ENCODE measurements at regions not wholly inside any gene's neighbourhood (a gene's known extent, or its start where the extent isn't known, plus 50 kb on each side); places are given as distances from the start of the nearest gene placed in this dataset.
"Not testable (repeated sequence)": the region's sequence is repeated elsewhere in the genome, so short reads cannot be mapped to it uniquely, and the experiment has no call there.

GRCh38 chr4:112036886-112037285 lies 108.4 kb upstream of the FAM241A start:
- POLR2A ChIA-PET, result no interaction called here
- peak in 1 of 2 experiments; percentile 38; a peak in 1 of 6 replicates for ATAC-seq

GRCh38 chr4:112038861-112039260 lies 106.4 kb upstream of the FAM241A start:
- Histone ChIP-seq H3K4me1 (no peaks in the 10 kb centered on the region), H3K4me3 (no peak overlapping the region), H3K4me2 (no peak overlapping the region), H3K27ac (no peak overlapping the region), H3K9me3 (no peaks in the 10 kb centered on the region)
- POLR2A ChIA-PET, result no interaction called here
- no peak for FAIRE-seq
- ATAC-seq, result no peak
- WGBS (ENCODE audit: missing lambda C conversion rate), result 61% methylated on average over 2 of the region's 2 CpGs
- DNase-seq (ENCODE audit: low read depth in 1 of 2, low spot score in 1 of 2), result no peak
- TF ChIP-seq POLR2AphosphoS2 (conservative IDR thresholded peaks at IDR 0.05; ENCODE audit: low read length) (no peak), ZSCAN20 (CRISPR knock-in tag; IDR thresholded peaks at IDR 0.05) (no peak)
- CTCF ChIA-PET, result interaction anchor here (0.8 to 1.7 kb wide), 3 partner anchors 8 to 183 kb away, joined by 3 to 4 read pairs (median 3); no protein-coding TSS in a partner anchor

More at GRCh38 chr4:112036886-112037285, 108.4 kb upstream of the FAM241A start:
- Histone ChIP-seq H3K4me1 (no peaks in the 10 kb centered on the region), H3K9me3 (no peaks in the 10 kb centered on the region), H3K4me3 (no peak overlapping the region), H3K4me2 (no peak overlapping the region), H3K27ac (no peak overlapping the region)
- no peak for TF ChIP-seq TFCP2L1 (CRISPR knock-in tag; IDR thresholded peaks at IDR 0.05)
- TF ChIP-seq MAZ (IDR thresholded peaks at IDR 0.05; ENCODE audit: borderline replicate concordance, low read depth, low read length), result no peak
- TF ChIP-seq HEYL (CRISPR knock-in tag; IDR thresholded peaks at IDR 0.05), result no peak
- TF ChIP-seq, protein P1, sequence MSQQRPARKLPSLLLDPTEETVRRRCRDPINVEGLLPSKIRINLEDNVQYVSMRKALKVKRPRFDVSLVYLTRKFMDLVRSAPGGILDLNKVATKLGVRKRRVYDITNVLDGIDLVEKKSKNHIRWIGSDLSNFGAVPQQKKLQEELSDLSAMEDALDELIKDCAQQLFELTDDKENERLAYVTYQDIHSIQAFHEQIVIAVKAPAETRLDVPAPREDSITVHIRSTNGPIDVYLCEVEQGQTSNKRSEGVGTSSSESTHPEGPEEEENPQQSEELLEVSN (IDR thresholded peaks at IDR 0.05; ENCODE audit: borderline replicate concordance, low read depth), result no peak
- no peak for TF ChIP-seq BHLHE40 (IDR thresholded peaks at IDR 0.05; ENCODE audit: low read depth, low read length)
- no peak for TF ChIP-seq RAD21 (conservative IDR thresholded peaks at IDR 0.05 in 1 of 2, IDR thresholded peaks at IDR 0.05 in 1 of 2)
- no peak for TF ChIP-seq NFE2L2 (conservative IDR thresholded peaks at IDR 0.05; ENCODE audit: low read length)
- TF ChIP-seq JUN (IDR thresholded peaks at IDR 0.05), result no peak
- TF ChIP-seq TP53 (CRISPR knock-in tag; IDR thresholded peaks at IDR 0.05), result no peak
- no peak for TF ChIP-seq KDM1A (IDR thresholded peaks at IDR 0.05; ENCODE audit: low read depth)
- TF ChIP-seq ZC3H11A (IDR thresholded peaks at IDR 0.05), result no peak
- FAIRE-seq, result no peak
- WGBS (ENCODE audit: missing lambda C conversion rate), result 18% methylated on average over 3 of the region's 3 CpGs
- DNase-seq (ENCODE audit: low read depth in 1 of 2, low spot score in 1 of 2), result no peak
- CTCF ChIA-PET, result no interaction called here

GRCh38 chr4:112049119-112049518 lies 96.1 kb upstream of the FAM241A start:
- H3K4me1 ChIP-seq, FAIRE-seq: not testable (repeated sequence)
- 95% methylated on average over 3 of the region's 3 CpGs for WGBS (ENCODE audit: missing lambda C conversion rate)

DNA sequence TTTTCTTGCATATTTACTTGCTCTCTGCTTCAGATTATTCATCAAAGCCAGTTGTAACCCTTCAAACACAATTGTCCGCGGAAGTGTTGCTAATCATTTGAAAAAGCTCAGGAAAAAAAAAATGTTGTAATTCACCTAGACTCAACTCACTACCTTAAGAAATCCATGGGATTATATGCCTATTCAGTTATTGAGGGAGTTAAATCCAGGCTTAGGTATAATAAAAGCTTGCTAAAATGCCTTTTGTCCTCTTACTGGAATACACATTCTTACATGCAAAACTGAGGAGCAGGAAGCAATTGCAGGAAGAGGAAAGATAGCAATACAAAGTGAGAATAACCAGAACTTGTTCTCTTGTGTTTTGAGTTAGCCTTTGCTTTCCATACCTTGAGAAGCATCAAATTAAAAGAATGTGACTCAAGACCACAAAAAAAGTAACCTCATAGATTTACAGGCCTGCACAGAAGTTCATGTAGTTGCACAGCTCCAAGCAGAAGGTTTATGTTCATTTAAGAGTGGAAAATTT lies 91.4 kb upstream of the FAM241A start:
- no peak for DNase-seq (ENCODE audit: low read depth in 1 of 2, low spot score in 1 of 2)
- H3K4me1 ChIP-seq, result no peaks in the 10 kb centered on the region
- FAIRE-seq, result no peak
- TF ChIP-seq RFX5 (IDR thresholded peaks at IDR 0.05) (no peak), EP300 (IDR thresholded peaks at IDR 0.05) (no peak)
- no peak overlapping the region for H3K4me2 ChIP-seq
- WGBS (ENCODE audit: missing lambda C conversion rate), result 88% methylated on average over 2 of the region's 2 CpGs
- no peak for ATAC-seq
- ChIA-PET CTCF (no interaction called here), POLR2A (no interaction called here)
- no peaks in the 10 kb centered on the region for H3K9me3 ChIP-seq
- H3K4me3 ChIP-seq, result no peak overlapping the region
- H3K27ac ChIP-seq, result no peak overlapping the region

More at GRCh38 chr4:112049119-112049518, 96.1 kb upstream of the FAM241A start:
- H3K4me3 ChIP-seq; ATAC-seq; CTCF ChIA-PET; H3K27ac ChIP-seq; H3K4me2 ChIP-seq; DNase-seq (ENCODE audit: low read depth in 1 of 2, low spot score in 1 of 2); POLR2A ChIA-PET; H3K9me3 ChIP-seq: not testable (repeated sequence)

GRCh38 chr4:112055100-112055499 lies 90.2 kb upstream of the FAM241A start:
- ATAC-seq, result no peak
- Histone ChIP-seq H3K27ac (no peak overlapping the region), H3K4me3 (no peak overlapping the region), H3K4me1 (no peaks in the 10 kb centered on the region), H3K9me3 (no peaks in the 10 kb centered on the region), H3K4me2 (no peak overlapping the region)
- FAIRE-seq, result no peak
- TF ChIP-seq, protein P2, sequence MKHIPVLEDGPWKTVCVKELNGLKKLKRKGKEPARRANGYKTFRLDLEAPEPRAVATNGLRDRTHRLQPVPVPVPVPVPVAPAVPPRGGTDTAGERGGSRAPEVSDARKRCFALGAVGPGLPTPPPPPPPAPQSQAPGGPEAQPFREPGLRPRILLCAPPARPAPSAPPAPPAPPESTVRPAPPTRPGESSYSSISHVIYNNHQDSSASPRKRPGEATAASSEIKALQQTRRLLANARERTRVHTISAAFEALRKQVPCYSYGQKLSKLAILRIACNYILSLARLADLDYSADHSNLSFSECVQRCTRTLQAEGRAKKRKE (CRISPR knock-in tag; IDR thresholded peaks at IDR 0.05; ENCODE audit: low read depth), result no peak
- no peak for TF ChIP-seq ZSCAN20 (CRISPR knock-in tag; IDR thresholded peaks at IDR 0.05)
- TF ChIP-seq CEBPB (IDR thresholded peaks at IDR 0.05), result no peak
- no peak for TF ChIP-seq PHF8 (IDR thresholded peaks at IDR 0.05; ENCODE audit: borderline replicate concordance, low read depth)
- TF ChIP-seq, protein P3, sequence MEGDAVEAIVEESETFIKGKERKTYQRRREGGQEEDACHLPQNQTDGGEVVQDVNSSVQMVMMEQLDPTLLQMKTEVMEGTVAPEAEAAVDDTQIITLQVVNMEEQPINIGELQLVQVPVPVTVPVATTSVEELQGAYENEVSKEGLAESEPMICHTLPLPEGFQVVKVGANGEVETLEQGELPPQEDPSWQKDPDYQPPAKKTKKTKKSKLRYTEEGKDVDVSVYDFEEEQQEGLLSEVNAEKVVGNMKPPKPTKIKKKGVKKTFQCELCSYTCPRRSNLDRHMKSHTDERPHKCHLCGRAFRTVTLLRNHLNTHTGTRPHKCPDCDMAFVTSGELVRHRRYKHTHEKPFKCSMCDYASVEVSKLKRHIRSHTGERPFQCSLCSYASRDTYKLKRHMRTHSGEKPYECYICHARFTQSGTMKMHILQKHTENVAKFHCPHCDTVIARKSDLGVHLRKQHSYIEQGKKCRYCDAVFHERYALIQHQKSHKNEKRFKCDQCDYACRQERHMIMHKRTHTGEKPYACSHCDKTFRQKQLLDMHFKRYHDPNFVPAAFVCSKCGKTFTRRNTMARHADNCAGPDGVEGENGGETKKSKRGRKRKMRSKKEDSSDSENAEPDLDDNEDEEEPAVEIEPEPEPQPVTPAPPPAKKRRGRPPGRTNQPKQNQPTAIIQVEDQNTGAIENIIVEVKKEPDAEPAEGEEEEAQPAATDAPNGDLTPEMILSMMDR (IDR thresholded peaks at IDR 0.05), result no peak
- TF ChIP-seq RNF2 (IDR thresholded peaks at IDR 0.05; ENCODE audit: borderline replicate concordance, low read depth), result no peak
- no peak for TF ChIP-seq FOXS1 (CRISPR knock-in tag; IDR thresholded peaks at IDR 0.05)
- TF ChIP-seq RCOR1 (IDR thresholded peaks at IDR 0.05; ENCODE audit: low read depth, low read length), result no peak
- TF ChIP-seq JUNB (IDR thresholded peaks at IDR 0.05), result no peak
- POLR2A ChIA-PET, result no interaction called here
- DNase-seq (ENCODE audit: low read depth in 1 of 2, low spot score in 1 of 2), result no peak
- CTCF ChIA-PET, result no interaction called here
